SK-N-MC (cell line): ENCODE measurements at regions not wholly inside any gene's neighbourhood (a gene's known extent, or its start where the extent isn't known, plus 50 kb on each side); places are given as distances from the start of the nearest gene placed in this dataset.

Source experiments
- EZH2 ChIP-seq: fragments of 200-600 bp; sonication (generic); IDR thresholded peaks from one replicate; pipeline ENCODE4 v1.6.1; 2017; ENCODE audit warnings: antibody characterized with exemption
- FOXP2 ChIP-seq: optimal IDR thresholded peaks from 2 replicates; pipeline ENCODE3; 2011; ENCODE audit warnings: mild to moderate bottlenecking, moderate library complexity; ENCODE audit not compliant: insufficient read depth; ENCODE audit errors: extremely low read length, control extremely low read depth
- POLR2AphosphoS5 ChIP-seq: IDR thresholded peaks from 2 replicates; pipeline ENCODE4 v1.6.1; 2012; ENCODE audit warnings: mild to moderate bottlenecking, low read depth, low read length, borderline replicate concordance

DNA sequence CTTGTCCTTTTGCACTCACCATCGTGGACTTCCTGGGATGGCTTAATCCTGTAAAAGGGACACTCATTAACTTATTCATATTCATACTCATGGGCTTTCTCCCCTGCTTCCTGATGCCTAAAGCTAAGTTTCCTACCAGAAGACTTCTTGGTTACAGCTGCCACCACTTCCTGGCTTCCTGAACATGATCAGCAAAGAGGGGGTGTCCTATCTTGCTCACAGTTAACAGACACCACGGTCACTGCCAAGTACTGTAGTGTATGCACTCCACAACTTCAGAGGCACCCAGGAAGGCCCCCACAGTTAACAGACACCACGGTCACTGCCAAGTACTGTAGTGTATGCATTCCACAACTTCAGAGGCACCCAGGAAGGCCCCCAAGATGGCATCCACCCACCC is 177.8 kb downstream of the SIPA1L2 start:
- TF ChIP-seq POLR2AphosphoS5 (no peak), FOXP2 (no peak), EZH2 (no peak)
